ENCODE measurements at regions not wholly inside any gene's neighbourhood (a gene's known extent, or its start where the extent isn't known, plus 50 kb on each side); places are given as distances from the start of the nearest gene placed in this dataset.

DNA sequence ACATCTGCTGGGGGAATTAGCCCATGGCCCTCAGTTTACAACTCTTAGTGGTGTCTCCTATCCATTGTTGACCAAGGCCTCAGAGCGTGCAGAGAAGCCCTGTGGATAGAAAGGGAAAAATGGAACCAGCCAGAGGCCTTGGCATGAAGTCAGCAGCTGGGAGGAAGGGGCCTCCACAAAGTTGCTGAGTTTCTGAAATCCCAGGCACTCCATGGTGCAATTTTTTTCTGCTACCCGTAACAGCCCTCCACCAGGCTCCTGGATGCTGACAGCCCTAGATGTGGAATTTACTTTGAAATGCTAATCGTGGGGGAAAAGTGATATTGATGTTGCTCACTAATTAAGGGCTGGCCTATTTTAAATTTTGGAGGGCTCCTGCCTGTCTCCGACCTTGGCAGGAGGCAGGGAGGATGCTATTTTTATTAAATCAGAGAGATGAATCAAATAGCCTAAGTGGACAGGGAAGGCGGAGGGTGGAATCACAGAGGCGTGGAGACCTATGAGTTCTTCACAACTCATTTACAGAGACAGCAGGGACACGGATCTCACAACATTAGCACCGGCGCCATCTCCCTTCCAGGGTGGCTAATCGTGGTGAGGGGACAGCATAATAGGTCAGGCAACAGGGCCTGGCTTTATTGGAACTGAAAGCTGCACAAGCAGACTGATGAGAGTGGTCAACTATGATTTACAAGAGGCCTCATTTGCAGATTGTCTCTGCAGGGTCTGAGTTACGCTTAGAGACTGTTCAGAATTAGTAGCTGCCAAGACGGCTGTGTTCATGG lies 99.8 kb upstream of the WSCD2 start:
- no peak for DNase-seq (ENCODE audit: low read depth in 2 of 2, low spot score in 1 of 2)

DNA sequence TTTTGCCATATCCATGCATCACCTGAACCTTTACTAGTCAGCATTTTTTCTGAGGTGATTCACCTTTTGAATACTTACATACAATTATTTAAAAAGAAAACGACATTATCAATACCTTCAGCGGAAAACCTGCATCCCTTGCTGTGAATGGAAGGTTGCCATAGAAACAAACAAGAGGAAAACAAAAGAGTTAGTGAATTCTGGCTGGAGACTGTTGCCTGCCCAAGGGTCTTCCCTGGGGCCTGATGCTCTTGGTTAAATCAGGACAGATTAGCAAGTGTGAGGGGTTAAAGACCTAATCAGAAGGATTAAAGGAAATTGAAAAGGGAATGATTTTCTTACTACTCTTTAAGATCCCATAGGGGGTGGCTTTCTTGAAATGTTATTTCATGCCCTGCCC lies 96.0 kb upstream of the WSCD2 start:
- no peak for DNase-seq (ENCODE audit: low read depth in 2 of 2, low spot score in 1 of 2)

DNA sequence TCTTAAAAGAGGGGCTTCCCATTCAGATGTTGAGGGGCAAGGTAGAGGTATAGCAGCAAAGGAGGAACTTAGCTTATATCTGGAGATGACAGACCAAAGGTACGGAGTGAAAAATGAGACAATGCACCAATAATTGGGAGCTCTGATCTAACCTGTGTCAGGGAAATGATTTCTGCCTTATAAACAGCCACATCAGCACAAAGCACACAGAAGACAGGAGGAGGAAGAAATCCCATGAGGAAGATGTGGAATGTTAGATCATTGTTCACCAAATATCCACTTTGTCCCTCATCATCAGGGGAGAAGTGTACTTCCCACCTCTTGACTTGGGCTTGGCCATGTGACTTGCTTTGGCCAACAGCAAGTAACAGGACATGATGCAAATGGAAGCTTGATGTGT lies 93.7 kb upstream of the WSCD2 start:
- no peak for DNase-seq (ENCODE audit: low read depth in 2 of 2, low spot score in 1 of 2)

DNA sequence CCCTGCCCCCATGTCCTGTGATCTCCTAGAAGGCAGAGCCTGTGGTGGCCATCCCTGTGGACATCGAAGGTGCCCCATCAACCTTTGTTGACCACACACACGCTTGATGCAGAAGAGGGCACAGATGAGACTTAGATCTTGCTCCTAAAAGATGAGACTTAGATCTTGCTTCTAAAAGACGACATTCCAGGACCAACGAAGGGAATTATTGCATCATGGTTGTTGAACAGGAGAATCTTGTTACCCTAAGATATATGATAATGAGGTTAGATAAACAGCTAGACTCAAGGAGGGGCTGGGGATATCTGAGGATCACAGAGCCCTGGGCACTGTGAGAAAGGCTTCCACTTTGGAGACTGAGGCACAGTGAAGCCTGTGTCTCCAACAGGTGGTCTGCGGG lies 91.1 kb upstream of the WSCD2 start:
- DNase-seq (ENCODE audit: low read depth in 2 of 2, low spot score in 1 of 2): no peak

DNA sequence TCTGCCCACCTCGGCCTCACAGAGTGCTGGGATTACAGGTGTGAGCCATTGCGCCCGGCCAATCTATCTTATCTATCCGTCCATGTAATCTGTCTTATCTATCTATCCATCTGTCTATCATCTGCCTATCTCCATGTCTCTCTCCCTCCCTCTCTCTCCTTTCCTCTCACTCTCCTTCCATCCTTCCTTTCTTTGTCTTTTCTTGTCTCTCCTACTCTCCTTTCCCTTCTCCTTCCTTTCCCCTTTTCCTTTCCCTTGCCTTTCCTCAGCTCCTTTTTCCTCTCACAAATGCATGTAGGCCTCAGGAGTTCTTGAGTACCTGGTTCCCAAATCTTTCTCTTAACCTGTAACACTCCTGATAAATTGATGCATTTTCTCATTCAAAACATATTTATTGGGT lies 89.3 kb upstream of the WSCD2 start:
- no peak for DNase-seq (ENCODE audit: low read depth in 2 of 2, low spot score in 1 of 2)

DNA sequence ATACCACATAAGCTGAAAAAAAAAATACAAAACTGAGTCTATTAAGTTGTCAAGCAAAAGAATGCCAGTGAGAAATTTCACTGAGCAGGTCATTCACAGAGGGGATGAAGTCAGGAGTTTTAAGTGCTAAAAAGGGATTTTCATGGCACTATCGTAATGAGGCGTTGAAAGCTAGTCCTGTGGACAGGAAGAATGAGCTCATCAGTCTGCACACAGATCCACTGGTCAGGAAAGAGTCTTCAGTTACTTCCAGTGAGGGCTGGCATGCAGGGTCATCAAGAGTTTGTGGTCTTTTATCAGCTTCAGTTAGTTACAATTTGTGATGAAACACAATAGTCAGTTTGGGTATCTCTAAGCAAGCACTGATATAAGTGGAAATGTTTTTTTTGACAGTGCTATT lies 88.1 kb upstream of the WSCD2 start:
- no peak for DNase-seq (ENCODE audit: low read depth in 2 of 2, low spot score in 1 of 2)

DNA sequence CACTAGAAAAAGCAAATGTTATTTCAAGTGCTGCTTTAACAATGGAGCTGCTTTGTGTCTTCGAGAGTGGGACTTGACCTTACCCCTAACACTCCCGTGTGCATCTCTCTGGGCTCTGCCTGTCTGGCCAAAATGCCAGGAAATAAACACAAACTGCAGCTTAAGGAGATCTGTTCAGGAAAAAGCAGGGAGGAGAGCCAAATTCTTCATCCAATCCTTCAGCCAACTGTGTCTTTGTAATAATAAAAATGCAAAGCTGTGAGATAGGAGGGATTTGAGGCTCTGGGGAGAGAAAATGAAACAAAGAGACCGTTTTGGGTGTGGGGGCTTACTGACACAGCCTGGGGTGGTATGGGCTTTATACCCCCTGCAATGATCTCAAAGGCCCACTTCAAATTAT lies 85.8 kb upstream of the WSCD2 start:
- no peak for DNase-seq (ENCODE audit: low read depth in 2 of 2, low spot score in 1 of 2)

DNA sequence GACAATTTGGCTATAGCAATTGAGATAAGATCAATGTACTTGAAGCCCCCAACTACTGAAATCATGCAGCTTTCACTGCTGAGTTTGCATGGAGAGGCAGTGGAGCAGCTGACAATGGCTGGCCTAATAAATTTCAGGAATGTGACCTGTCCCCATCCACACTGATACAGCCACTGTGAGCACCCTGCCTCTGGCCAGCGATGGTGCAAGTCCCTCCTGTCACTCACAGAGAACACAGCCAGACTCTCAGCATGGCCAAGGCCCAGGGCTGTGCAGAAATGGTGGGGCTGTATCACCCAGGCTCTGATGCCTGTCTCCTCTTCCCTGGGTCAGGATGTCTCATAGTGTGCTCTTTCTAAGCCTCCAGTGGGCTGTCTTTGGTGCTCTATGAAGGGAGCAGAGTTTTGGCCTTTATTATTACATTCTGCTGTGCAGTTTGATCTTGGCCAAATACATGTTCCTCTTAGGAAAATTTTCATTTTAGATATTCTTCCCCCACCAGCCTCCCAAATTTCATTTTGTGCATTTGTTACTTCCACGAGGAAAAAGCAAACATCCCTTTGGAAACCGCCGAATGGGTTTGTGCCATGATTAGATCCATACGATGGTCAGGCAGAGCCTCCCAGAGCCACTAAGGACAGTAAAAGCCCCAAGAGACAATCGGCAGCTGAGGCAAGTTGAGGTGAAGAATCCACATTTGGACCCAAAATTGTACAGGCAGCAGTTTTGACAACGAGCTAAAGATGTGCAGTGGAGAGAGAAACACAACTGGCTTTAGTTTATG lies 85.1 kb upstream of the WSCD2 start:
- DNase-seq (ENCODE audit: low read depth in 2 of 2, low spot score in 1 of 2): no peak

DNA sequence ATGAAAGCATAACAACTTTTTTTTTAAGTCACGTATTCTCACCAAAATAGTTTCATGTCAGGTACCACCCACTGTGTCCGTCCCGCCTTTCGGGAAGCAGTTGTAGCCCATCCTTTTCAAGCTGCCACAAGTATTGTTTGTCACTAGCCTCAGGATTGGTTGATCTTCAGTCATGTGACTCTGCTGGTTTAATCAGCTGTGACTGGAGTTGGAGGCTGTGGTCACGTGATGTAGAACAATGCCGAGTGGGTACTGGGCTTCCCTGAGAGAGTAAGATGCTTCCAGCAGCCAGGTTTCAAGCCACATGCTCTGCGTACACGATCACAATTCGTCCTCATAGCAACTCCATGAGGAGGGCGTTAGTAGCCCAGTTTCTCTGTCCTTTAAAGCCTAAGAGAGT lies 83.0 kb upstream of the WSCD2 start:
- no peak for DNase-seq (ENCODE audit: low read depth in 2 of 2, low spot score in 1 of 2)

DNA sequence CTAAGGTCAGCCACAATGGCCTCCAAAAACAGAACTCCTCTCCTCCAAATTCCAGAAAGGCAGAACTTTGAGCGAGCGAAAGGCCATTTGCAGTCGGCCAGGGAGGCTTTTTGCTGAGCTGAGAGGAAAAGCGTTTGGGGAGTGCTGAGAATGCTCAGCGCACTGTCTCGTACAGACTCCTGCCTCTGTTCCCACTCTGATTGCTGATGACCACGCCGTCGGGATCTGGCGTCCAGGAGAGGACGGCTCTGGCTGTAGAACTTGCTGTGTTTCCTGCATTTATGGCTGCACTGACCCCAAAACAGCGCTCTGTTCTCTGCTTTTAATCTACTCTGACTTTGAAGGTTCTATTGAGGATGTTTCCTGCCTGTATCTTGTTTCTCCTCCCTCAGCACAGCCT lies 82.4 kb upstream of the WSCD2 start:
- DNase-seq (ENCODE audit: low read depth in 2 of 2, low spot score in 1 of 2): no peak

DNA sequence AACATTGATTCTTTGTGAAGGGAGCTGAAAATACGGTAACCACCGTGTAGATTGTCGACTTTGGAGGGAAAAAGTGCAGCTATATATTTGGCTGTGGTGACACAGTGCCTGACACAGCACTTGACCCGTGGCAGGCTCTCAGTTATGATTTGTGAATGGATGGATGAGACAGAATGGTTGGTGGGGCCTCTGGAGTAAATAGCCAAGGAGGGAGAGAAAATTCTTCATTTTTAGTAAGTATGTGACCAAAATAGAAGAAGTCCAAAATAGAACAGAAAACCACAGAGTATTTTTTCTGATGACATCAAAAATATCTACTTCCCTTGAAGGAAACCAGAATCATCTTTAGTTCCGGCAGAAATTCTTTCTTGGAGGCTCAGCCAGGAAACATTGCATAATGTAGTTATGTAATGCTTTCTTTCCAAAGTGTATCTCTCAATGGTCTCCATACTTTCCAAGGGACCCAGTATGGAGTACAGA lies 82.0 kb upstream of the WSCD2 start:
- DNase-seq (ENCODE audit: low read depth in 2 of 2, low spot score in 1 of 2): no peak

DNA sequence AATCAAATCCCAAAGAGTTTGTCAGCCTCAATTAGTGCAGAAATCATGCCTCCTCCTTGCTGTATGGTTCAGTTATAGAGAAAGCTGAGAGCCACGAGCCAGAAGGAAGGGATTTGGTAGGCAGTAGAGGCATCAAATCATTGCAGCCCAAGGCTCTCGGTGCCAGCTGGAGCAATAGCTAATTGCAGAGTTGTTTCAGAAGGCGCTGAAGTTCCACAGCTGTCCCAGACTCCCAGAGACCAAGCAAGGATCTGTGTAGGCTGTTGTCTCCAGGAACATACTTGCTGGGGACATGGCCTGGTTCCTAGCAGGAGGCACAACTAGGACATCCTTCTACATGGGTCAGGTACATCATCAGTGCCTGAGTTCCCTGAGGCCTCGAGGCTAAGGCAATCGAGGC lies 80.4 kb upstream of the WSCD2 start:
- no peak for DNase-seq (ENCODE audit: low read depth in 2 of 2, low spot score in 1 of 2)

DNA sequence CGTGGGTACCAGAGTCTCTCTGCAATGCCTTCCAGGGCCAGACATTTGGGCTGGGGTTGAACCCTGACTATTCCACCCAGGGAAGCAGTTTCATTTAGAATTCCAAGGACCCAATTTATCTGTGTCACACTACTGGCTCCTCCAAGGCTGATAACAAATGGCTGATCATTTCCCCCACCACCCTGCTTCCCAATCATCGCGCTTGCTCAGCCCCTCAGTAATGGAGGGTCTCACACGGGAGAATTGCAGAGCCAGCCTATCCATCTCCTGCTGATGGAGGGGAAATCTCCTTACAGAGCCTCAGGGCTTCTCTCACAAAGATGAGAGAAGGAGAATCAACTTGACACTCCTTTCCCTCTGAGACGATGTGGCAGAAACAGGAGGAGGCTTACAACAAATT lies 78.4 kb upstream of the WSCD2 start:
- no peak for DNase-seq (ENCODE audit: low read depth in 2 of 2, low spot score in 1 of 2)

DNA sequence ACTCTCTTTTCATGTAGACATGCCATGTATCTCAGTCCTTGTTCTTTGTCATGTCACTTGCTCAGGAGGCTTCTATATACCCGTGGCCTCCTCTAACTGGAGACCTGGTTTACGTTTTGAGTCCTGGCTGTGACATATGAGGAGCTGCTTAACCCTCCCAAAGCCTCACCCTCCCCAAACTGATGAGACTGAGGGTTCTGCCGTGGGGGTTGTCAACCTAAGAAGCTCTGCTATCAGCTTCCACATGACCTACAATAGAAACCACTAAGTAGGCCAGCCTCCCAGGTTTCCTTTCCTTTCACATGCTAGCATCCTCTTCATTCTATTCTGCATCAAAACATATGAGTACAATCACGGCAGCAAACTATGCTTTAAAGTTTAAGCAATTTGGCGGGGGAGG lies 76.8 kb upstream of the WSCD2 start:
- no peak for DNase-seq (ENCODE audit: low read depth in 2 of 2, low spot score in 1 of 2)

DNA sequence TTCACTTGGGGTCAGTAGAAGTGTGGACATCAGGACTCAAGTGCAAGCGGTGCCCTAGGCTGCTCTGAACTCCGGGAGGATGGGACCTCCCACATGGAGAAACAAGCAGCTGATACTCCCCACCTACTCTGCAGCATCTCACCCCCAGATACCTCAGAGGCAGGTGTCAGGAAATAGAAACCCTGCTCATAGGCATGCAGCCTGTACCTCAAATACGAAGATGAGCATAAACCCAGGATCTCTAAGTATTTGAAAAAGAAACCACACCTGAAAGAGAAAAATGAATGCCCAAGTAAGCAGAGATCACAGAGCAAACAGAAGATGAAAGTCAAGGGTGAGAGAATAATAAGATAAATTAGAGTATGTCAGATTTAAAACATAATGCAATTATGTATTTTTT lies 75.6 kb upstream of the WSCD2 start:
- DNase-seq (ENCODE audit: low read depth in 2 of 2, low spot score in 1 of 2): no peak

DNA sequence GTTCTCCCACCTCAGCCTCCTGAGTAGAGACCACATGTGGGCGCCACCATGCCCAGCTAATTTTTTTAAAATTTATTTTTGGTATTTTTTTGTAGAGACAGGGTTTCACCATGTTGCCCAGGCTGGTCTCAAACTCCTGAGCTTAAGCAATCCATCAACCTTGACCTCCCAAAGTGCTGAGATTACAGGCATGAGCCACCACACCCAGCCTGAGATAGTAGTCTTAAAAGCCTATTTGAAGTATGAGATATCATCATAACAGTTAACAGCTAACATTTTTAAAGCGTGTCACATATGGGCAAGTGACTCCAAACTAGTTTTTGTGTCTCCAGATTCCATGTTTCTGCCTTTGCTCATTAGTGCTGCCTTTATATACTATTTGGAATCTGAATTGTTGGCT lies 74.6 kb upstream of the WSCD2 start:
- no peak for DNase-seq (ENCODE audit: low read depth in 2 of 2, low spot score in 1 of 2)

DNA sequence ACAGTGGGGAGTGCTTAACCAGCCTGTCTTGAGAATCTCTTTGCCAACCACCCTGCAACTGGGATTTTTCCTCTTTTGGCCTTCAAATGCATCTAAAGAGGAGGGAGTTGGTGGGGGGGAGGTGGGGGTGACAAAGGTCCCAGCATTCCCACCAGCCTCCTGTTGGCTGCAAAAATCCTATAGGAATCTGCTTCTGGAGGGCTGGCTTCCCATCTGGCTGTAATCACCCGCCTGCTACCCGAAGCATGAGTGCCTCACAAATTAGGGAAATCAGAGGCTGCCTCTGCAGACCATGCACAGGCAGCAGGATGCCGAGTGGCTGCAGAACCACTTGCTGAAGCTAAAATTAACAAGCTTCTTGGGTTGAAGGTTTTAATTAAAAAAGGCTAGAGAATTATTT lies 73.9 kb upstream of the WSCD2 start:
- no peak for DNase-seq (ENCODE audit: low read depth in 2 of 2, low spot score in 1 of 2)

DNA sequence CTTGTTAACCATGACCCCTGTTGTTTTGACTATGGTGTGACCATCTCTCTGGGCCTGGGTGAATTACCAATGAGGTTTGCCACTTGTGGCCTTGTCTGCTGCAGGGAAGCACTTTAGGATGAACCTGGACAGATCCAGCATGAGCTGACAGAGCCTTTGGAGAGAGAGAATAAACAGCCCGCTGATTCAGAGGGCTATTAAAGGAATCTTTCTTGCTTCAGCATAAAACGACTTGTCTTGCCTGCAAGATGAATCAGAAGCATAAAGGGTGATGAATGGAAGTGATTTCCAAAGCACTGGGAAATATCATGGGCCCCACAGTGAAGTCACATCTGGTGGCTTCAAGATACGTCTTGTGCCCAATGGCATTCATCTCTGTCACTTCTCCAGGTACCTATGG lies 69.0 kb upstream of the WSCD2 start:
- DNase-seq (ENCODE audit: low read depth in 2 of 2, low spot score in 1 of 2): no peak

DNA sequence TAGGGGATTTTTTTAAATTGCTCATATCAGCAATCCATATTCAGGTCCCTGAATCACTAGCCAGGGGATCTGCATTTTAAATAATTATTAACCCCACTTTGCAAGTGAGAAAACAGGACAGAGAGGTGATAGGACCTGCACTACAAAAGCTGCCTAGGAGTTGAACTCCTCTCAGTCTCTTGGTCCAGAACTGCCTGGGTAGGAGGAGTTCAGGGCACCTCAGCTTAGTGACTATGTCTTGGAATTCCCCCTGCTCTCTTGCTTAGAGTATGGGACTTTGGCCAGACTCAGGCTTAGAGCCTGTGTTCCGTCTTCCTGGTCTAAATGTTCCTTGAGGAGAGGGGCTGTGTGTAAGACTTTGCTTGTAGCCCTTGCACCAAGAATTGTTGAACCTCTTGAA lies 68.2 kb upstream of the WSCD2 start:
- DNase-seq (ENCODE audit: low read depth in 2 of 2, low spot score in 1 of 2): no peak

DNA sequence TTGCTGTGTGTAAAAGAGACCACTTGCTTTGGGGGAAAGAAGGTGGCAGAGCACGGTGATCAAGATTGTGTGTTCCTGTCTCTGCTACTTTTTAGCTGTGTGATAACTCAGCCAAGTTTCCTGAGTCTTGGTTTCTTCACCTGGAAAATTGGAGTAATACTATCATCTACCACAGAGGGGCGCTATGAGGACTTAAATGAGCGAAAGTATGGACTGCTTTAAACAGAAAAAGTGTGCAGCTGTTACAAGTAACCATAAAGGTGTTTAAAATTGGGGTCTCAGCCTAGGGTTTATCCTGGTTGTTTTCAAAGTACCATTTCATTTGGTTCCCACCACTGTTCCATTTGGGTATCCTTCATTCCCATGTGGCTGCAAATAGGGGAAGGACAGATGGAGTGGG lies 65.9 kb upstream of the WSCD2 start:
- DNase-seq (ENCODE audit: low read depth in 2 of 2, low spot score in 1 of 2): no peak

DNA sequence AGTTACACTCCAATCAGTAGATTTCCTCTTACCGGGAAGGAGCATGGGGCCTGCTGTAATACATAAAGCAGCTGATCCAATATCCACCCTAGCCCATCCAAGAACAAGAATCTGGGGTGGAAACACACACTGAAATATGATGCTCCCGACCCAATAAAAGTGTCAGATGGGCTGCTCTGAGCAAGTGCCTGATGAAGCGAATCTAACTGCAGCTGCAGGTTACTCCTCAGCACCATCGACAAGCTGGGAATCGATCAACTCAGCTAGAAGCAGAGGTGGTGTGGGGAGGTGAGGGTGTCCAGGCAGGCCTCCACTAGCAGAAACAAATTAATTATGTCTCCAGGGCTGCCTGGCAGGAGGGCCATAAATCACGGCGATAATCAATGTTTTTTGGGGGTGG lies 64.0 kb upstream of the WSCD2 start:
- no peak for DNase-seq (ENCODE audit: low read depth in 2 of 2, low spot score in 1 of 2)

Measured in stimulated activated CD8-positive, alpha-beta memory T cell treated with anti-CD3 and anti-CD28 coated beads, Interleukin-4, amount 100 ng/mL, for 1 hour (primary cell).